ENCODE measurements at regions not wholly inside any gene's neighbourhood (a gene's known extent, or its start where the extent isn't known, plus 50 kb on each side); places are given as distances from the start of the nearest gene placed in this dataset.

- TF ChIP-seq CTCF (IDR thresholded peaks at IDR 0.05) (no peak), POLR2A (IDR thresholded peaks at IDR 0.05) (no peak)
These were observed 558.8 kb downstream of the MBD2 start for GRCh38 chr18:53665701-53666100.
